GDM1 (cell line): ENCODE measurements at regions not wholly inside any gene's neighbourhood (a gene's known extent, or its start where the extent isn't known, plus 50 kb on each side); places are given as distances from the start of the nearest gene placed in this dataset.

Experiments
- DNase-seq: peaks from one replicate; lab custom pipeline; 2025; lab: John Stamatoyannopoulos, UW

DNA sequence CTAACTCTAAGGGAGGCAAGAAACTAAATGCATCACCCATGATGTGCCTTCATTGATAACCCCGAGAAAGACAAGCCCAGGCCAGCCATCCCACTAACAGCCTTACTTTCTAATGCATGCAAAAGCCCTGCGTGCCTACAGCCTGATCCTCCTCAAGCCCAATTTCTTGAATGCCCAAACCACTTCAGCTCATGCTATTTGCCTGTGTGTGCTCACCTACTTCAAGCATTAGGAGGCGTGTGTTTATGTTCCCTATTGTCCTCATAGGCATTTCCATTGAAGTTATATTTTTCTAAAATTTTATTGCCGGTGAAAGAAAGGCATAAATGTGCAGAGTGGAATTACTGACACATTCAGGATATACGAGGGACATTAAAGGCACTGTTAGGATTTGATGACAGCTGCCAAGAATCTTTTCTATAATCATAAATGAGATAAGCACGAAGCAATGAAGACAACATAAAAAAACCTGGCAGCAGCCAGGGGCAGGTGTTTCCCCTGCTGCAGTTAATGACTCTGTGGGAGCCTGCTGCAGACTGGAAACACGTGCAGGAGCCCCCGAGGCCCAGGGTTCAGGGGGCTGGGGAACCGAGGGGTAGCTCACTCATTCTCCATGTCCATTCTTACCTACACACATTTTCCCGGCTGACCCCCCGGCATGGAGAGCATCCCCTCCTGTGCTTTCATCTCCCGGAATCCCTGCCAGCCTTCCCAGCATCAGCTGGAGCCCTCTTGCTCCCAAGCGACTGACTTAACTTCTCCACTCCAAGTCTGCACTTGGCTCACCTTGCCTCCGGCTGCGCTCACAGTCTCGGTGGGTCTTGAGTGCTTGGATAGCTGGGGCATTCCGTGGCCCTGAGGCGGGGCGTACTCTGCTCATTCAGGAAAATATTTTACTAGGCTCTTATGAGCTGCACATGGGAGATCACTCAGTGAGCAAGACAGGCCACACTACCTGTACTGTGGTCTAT is 292.3 kb upstream of the SIX2 start:
- DNase-seq = no peak

DNA sequence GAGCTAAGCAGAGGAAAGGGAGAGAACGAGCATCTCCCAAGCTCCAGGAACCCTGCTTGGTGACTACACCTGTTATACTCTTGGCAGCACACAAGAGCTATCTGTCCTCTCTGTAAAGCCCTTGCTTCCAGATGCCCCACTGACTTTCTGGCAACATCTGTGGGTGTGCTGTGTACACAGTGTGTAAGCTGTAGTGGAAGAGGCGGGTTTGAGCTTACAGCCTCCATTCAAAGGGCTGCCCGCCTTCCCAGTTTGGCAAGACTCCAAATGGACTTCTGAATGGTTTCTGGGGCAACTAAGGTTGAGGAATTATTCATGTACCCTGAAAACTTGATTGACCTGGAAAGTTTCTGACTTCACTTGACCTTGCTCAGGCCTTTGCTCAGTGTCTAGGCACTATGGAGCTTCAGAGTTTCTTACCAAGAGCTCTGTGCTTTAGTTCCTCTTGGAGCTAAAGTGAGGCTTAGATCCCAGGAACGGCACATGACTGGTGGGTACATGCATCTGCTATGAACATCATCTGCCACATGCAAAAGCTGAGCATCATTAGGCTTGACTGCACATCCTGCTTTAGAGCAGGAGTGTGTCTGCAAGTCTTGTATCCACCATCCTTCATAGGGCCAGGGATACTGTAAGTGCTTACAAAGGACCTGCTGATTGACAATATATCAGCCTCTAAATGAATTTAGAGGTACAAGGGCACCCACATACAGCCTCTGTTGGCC is 290.9 kb upstream of the SIX2 start:
- no peak for DNase-seq

DNA sequence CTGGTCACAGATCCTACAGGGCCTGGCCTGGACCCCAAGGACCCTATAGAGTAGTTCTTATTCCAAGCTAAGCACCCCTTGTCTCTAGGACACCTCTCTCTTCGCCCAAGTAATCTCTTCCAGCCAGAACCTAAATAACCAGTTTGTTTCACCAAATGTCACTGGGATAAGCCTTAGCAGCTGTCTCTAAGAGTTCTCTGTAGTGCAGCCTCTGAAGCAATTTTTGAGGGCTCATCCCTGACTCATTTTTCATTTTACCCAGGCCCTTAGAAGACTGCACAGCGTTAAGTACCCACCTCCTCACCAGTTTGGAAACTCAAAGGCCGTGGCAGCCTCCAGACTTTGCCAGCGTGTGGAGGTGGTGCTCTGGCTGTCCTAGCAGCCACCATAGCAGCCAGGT is 290.1 kb upstream of the SIX2 start:
- no peak for DNase-seq

DNA sequence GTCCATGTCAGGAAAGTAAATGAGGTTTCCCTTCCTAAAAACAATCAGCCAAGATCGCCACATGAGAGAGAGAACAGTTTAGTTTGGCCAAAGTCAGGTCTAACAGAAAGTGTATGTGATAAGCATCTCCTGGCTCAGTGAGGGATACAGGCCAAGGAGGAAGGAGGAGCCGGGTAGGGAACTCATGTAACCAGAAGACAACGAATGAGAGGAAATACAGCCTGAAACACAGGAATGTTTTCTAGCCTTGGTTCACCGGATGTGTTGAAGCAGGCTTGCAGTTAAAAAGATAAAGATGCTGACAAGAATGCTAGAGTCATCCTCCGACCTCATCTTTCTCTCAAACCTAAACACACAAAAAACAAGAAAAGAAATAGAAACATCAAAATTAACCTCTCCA is 283.9 kb upstream of the SIX2 start:
- no peak for DNase-seq

DNA sequence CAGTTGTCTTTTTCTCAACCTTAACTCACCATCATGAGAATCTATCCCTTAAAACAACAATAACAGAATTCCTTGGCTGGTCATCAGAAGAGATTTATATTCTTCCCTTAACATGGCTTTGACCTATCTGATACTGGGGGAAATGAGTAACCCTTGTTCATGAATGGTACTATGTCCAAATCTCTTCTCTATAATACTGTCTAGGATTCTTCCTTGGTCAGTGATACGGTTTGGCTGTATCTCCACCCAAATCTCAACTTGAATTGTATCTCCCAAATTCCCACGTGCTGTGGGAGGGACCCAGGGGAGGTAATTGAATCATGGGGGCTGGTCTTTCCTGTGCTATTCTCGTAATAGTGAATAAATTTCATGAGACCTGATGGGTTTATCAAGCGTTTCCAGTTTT is 282.0 kb upstream of the SIX2 start:
- DNase-seq = no peak

DNA sequence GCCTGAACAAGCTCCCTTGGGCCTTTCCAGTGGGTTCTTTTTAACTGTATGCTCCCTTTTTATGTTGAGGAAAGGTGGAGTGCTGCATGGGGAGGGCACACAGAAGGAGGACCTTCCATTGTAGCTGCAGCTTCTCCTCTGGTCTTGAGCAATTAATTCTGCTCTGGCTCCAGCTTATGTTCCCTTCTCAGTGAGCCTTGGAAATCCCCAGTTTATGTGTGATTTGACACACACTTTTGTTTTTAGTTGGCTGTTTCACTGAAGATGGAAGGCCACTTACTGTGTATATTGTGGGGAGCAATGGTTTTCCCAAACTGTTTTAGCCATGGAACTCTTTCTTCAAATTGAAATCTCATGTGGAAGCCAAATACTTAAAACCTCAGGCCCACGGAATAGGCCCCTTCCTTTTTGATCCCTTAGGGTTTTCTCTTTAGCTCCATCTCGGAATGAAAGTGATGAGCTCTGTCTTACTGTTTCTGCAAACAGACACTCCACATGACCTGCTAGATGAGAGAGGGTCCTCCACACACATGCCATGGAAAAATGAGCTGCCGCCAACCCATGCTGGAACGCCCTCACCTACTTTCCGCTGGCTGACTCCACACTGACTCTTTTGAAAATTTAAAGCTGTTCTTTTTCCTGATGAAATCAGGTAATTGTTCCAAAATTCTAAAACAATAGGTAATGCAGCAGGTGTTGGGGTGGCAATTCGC is 280.9 kb upstream of the SIX2 start:
- DNase-seq = no peak

DNA sequence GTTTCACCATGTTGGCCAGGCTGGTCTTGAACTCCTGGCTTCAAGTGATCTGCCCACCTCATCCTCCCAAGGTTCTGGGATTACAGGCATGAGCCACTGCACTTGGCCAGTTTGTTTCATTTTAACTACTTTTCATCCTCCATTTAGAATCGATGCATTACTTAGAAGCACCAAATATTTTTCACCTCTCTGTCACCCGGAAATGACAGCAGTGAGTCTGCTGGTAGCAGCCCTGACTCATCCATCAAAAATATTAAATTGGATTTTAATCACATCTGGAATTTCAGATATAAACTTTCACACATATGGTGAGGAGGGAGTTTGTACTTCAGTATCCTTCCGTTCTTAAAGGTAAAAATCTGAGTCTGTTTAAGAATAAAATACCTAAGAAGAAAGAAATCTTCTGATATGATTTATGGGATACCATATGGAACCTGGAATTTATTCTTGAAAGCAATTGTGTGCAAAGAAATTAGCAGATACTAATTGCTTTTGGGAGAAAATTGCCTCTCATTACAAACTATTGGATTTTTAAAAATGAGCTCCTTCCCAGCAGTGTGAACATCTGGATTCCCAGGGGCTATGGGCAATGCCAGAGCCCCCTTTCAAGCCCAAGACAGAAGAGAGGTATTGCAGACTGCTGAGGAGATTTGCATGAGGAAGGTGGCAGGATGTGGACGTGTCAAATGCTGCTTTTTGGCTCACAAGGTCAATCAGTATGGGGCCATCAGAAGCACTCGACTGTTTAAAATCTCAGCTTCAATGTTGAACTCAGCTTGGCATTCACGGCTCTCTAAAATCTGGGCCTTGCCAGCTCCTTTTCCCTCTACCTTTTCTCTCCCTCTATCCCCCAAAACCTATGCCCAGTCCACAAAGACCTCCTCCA is 279.5 kb upstream of the SIX2 start:
- no peak for DNase-seq

DNA sequence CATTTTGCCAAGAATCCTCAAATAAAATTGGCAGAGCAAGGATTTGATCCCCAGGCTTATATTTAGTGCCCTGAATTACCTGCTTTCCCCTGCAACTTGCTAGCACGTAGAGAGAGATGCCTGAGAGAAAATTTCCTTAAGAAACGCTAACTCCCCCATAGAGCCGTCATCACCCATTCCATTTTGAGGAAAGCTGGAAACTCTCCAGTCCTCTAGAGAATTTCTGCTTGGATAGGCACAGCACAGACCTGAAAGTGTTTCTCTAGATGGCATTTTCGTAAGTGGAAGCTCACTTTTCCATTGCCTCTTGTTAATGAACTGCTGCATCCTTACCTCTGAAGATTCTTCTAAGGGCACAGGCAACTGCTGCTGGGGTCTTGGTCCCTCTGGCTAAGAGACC is 277.8 kb upstream of the SIX2 start:
- DNase-seq = no peak

DNA sequence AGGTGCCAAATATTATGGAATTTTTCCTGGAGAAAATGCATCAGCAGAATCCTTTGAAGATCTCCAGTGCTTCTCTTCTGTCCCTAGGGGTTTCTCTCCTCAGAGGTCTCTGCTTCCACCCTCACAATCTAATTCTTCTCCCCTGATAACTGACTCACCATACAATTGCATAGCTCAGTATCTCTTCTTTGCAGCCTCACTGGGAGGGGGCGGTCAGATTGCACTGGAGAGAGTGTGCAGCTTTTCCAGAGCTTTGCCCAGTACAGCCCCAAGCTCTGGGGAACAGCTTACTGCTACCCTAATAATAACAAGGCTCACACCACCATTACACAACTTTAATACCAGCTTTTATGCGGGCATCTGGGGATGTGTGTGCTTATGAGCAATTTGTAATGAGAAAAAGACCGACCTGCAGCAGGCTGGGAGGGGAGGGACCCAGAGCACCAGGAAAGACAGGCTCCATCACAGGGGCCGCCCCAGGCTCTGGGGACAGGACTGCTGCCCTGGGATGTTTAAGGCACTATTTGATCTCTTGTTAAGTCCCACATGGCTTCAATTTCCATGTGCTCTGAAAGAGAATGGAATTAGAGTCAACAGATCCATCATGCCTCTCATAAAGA is 276.6 kb upstream of the SIX2 start:
- DNase-seq = no peak

DNA sequence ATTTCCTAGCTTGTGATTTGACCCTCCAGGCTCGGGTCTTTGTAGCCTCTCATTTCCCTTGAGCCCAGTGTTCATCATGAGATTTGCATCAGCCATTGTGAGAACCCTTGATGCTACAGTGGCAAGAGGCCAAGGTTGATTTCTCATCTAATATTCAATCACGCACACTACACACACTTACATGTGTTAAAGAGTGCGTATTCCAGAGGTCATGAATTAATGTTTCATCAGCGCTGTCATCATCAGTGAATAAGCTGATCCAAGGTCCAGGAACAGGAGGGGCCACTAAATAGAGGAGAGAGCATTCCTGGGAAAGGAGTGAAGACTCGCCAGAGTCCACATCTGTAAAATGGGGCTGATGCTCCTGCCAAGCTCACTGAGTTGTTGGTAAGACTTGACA is 276.1 kb upstream of the SIX2 start:
- DNase-seq = no peak

DNA sequence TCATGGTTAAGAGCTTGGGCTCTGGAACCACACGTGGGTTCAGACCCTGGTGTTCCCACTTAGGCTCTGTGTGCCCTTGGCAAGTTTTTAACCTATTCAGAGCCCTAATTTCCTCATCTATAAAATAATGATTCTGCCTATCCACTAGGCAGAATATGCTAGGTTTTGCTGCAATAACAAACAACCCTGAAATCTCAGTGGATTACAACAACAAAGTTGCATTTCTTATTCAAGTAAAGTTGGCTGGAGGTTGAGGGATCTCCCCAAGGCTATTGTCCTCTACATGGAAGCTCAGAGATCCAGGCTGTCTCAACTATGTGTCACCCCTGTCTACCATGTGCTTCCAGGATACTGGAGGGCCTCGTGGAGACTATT is 275.4 kb upstream of the SIX2 start:
- DNase-seq = no peak

DNA sequence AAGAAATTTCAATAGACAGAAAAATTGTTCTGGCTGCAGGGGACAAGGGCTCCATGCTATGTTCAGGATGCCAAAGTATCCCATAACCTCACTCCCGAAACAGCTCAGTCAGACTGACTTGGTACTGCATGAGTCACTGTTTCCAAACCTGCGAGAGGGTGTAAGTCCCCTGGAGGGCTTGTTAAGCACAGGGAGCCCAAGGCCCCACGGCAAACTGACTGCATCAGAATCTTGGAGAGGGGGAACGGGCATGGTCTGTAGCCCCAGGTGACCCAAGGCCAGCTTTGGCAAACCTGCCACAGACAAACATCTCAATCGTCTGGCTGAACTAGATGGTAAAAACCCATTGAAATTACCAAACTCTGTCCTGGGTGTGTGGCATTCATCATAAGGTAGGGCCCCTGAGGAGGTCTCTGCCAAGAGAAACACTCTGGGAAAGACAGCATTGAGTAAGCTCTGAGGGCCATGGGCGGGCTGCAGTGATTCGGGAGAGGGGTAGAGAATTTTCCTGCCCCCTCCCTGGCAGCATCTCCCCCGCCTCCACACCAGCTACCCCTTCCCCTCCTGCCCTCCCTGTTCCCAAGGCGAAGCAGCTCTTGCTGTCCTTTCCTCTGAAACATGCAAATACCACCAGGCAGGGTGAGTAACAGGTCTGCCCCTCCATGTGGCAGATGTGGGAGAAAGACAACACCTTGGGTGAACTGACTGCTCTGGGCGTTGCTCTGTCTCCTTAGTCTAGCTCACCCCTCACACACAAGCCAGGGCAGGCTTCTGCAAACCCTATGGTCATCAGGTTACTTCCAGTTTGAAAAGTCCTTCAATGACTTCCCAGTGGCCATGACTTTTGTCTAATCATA is 274.7 kb upstream of the SIX2 start:
- no peak for DNase-seq

DNA sequence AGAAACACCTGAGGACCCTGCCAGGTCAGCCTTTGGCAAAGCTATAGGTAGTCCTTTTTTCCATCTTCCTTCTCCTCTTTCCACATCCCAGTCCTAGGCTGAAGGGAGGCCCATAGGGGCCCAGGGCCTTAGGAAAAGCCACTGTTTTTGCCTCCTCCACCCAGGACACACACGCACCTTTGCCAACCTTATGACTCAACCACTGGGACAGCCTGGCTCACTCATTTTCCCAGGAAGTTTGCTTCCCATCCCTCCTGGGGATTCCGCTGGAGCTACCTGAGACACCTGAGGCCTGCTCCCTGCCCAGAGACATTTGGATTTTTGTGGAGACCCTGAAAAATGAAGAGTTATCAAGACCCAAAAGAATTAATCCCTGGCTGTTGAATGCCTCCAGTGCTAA is 273.4 kb upstream of the SIX2 start:
- no peak for DNase-seq

DNA sequence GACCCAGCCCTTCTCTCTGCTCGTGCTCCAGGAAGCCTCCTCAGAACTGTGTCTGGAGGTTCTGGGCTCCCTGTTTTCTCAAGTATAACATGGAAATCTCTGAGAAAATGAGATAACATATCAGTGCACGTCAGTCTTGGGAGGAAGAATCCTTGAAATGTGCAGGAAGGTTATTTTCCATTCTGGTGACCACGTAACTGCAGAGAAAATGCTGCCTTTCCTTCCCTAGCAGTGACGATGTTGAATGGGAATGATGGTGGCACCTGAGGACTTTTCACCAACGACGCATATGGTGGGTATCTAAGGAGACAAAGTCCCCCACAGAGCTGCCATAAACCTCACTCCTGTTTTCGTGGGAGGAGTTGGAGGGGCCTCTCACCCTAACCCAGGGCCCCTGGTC is 272.1 kb upstream of the SIX2 start:
- no peak for DNase-seq

DNA sequence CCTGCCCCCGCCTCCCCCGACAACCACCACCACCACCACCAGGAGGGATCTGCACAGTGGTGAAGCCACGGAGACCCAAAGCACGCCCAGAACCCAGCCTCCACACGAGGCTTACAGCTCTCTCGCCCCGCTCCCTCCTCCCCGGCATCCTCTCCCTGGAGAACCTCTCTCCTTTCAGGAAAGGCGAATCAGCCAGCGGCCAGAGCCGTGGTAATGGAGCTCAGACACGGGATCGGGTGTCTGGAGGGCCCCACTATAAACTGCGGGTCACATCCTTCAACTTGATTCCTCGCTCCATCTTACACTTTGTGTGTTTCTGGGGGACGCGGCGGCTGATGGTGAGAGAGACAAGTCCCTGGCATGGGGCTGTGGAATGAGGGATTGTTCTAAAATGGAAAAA is 271.5 kb upstream of the SIX2 start:
- DNase-seq = no peak

DNA sequence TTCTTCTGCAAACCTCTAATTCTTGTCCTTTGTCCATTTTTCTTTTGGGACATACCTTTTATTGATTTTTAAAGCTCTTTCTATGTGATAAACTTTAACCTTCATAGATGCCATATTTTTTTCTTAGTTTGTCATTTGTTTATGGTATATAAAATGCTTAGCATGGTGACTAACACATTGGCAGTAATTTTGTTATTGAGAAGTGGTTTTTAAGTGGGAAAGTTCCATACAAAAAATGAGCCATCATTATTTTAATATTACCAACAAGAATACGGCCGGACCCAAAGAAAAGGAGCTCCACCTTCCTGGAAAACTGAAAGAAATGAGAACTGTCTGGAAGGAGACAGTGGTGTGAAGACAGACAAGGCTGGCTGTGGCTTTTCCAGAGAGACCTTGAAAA is 270.1 kb upstream of the SIX2 start:
- no peak for DNase-seq

DNA sequence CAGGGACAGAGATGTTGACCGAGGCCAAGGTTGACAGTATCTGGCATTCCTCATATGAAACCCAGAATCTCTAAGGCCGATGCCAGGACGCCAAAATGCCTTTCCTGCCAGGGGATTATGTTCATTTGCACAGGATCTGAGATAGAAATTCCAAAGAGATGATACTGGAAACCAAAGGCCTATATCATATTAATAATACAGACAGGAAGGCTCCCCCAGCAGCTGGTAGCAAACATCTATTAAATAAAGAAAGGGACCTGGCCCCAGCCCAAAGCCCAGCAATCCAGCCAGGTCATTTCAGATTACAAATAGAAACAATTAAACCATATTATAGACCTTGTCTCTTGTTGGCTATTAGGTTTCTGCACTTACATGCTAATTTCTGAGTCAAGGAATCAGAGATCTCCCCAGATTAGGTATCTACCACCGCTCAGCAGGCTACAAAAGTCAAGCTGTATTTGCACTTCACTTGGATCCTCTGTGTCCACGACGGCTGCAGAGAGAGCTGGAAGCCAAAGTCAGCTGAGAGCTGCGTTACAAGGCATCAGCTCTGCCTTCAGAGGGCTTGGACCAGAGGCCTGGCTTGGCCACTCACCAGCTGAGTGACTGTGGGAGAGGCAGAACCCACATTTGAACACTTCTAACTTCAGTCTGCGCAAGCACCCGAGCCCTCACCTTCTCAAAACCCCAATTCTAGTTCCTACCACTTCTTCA is 269.3 kb upstream of the SIX2 start:
- no peak for DNase-seq

DNA sequence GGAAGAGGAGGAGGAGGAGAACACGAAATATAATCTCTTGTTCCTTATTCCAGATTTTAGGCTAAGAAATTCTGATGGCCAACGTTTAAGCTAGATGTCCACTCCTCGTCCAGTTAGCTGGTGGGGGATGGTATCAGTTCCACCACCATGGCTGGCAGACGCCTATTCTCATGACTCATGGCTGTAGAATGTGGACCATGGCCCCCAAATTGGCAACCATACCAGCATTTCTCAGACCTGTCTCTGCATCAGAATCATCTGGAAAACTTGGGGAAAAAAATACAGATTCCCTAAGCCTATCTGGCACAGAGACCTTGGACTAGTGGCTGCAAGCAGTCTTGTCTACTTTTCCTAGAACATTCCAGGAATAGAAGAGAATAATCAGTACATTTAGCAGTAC is 267.7 kb upstream of the SIX2 start:
- DNase-seq = no peak

DNA sequence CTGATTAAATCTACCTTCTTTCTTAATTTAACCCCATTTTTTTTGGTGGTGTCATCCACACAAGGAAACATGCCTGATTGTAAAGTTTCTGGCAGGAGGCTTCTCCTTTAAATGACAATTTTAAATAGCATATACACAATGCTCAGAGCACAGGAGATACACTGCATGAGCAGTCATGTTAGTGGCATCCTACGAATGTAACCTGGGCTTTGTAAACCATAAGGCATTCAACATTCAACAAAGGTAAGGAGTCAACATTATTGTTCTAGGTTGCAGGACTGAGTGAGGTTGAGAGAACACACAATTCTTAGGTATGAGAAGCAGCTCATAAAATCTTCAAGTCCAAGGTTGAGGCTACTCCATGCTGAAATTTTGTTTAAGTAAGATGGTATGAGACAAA is 266.6 kb upstream of the SIX2 start:
- no peak for DNase-seq
